ENCODE measurements at regions not wholly inside any gene's neighbourhood (a gene's known extent, or its start where the extent isn't known, plus 50 kb on each side); places are given as distances from the start of the nearest gene placed in this dataset.

DNA sequence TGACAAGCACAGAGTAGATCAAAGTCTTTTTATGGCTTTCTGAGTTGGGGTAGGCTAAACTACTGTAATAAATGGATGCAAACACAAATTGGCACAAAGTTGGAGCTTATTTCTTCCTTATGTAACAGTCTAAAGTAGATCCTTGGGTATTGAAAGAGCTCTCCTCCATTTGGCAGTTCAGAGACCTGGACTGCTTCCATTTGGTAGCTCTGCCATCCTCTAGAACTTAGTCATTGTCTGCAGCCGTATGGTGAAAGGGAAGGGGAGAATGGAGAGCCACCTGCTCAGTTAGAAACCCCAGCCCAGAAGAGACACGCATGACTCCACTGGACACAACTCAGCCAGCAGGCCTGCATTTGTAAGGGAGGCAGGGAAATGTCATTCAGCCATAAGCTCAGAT is 345.0 kb downstream of the DMAC1 start:
- TF ChIP-seq, protein P1, sequence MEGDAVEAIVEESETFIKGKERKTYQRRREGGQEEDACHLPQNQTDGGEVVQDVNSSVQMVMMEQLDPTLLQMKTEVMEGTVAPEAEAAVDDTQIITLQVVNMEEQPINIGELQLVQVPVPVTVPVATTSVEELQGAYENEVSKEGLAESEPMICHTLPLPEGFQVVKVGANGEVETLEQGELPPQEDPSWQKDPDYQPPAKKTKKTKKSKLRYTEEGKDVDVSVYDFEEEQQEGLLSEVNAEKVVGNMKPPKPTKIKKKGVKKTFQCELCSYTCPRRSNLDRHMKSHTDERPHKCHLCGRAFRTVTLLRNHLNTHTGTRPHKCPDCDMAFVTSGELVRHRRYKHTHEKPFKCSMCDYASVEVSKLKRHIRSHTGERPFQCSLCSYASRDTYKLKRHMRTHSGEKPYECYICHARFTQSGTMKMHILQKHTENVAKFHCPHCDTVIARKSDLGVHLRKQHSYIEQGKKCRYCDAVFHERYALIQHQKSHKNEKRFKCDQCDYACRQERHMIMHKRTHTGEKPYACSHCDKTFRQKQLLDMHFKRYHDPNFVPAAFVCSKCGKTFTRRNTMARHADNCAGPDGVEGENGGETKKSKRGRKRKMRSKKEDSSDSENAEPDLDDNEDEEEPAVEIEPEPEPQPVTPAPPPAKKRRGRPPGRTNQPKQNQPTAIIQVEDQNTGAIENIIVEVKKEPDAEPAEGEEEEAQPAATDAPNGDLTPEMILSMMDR (IDR thresholded peaks at IDR 0.05) = no peak
- no peak for TF ChIP-seq POLR2A (IDR thresholded peaks at IDR 0.05)

Data from heart left ventricle (tissue), 13 donors.